ENCODE measurements at regions not wholly inside any gene's neighbourhood (a gene's known extent, or its start where the extent isn't known, plus 50 kb on each side); places are given as distances from the start of the nearest gene placed in this dataset.

- TF ChIP-seq, protein P1, sequence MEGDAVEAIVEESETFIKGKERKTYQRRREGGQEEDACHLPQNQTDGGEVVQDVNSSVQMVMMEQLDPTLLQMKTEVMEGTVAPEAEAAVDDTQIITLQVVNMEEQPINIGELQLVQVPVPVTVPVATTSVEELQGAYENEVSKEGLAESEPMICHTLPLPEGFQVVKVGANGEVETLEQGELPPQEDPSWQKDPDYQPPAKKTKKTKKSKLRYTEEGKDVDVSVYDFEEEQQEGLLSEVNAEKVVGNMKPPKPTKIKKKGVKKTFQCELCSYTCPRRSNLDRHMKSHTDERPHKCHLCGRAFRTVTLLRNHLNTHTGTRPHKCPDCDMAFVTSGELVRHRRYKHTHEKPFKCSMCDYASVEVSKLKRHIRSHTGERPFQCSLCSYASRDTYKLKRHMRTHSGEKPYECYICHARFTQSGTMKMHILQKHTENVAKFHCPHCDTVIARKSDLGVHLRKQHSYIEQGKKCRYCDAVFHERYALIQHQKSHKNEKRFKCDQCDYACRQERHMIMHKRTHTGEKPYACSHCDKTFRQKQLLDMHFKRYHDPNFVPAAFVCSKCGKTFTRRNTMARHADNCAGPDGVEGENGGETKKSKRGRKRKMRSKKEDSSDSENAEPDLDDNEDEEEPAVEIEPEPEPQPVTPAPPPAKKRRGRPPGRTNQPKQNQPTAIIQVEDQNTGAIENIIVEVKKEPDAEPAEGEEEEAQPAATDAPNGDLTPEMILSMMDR (IDR thresholded peaks at IDR 0.05): no peak
- no peak for TF ChIP-seq POLR2A (IDR thresholded peaks at IDR 0.05)
These were observed 616.7 kb upstream of the PIK3C3 start for GRCh38 chr18:41338341-41338740.

All from sigmoid colon (tissue), 3 donors.